GM19395 (cell line): ENCODE measurements at regions not wholly inside any gene's neighbourhood (a gene's known extent, or its start where the extent isn't known, plus 50 kb on each side); places are given as distances from the start of the nearest gene placed in this dataset.
"Not testable (repeated sequence)": the region's sequence is repeated elsewhere in the genome, so short reads cannot be mapped to it uniquely, and the experiment has no call there.

ENCODE experiments used
- ATAC-seq: cut with Tn5 transposase; IDR thresholded peaks from one replicate; pipeline ENCODE4 v1.9.1; 2021; ENCODE audit warnings: mild to moderate bottlenecking, moderate library complexity; ENCODE audit not compliant: unreplicated experiment

DNA sequence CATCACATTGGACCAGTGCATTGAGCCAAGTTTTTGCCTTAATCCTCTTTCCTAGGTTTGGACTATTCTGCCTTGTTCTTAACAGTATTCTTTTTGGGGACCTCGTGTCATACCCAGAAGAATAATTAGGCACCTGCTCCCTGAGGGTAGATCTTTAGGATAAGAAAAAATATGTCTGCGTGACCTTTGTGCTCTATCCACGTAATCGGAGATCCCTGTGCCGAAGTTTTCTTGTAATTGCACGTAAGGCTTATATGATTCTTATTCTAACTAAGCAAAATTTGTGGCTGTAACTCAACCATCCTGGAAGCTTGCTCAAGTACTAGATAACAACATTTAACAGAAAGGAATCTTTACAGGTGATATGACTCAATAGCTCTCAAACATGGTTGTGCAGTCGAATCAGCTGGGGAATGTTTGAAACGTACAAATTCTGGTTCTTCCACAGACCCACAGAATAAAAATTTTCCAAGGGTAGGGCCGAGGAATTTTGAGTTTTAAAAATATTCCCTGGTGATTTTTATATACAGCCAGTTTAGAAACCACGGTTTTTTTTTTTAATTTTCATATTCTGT lies 344.3 kb downstream of the GBA3 start:
- ATAC-seq: no peak

DNA sequence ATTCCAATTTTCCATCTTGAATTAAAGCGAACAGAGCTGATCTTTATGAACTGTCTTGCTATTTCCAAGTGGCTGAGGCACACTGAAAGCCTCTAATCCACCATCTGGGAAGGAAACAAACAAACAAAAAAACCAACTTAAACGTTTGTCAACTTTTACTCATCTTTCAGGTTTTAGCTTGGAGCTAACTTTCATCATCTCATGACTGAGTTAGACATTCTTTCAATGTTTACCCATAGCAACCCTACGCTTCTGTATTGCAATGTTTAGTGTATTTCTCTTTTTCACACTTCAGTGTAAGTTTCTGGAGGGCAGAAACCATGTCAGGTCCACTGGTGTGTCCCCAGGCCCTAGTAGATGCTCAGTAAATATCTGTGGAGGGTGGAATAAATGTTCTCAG lies 343.8 kb downstream of the GBA3 start:
- no peak for ATAC-seq

DNA sequence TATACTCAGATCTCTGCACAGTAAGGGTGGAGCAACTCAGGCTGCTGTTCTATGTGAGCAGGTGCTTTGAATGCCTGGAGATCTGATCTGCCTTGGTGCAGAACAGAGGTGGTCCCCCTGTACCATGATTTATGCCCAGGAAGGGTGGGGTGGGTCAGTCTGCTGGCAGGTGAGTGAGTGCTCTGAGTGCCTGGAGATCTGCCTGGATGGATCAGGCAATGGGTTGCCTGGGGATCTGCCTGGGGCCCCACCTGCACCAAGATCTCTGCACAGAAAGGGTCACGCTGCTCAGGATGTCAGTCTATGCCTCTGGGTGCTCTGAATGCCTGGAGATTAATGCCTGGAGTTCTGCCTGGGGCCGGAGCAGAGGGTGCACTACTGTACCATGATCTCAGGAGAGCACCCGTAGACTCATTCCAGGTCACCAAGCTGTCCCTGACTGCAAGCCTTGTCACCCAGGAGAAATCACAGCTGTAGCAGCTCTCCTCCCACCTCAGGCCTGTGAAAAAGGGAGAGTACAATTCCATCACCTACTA lies 342.9 kb downstream of the GBA3 start:
- ATAC-seq: no peak

DNA sequence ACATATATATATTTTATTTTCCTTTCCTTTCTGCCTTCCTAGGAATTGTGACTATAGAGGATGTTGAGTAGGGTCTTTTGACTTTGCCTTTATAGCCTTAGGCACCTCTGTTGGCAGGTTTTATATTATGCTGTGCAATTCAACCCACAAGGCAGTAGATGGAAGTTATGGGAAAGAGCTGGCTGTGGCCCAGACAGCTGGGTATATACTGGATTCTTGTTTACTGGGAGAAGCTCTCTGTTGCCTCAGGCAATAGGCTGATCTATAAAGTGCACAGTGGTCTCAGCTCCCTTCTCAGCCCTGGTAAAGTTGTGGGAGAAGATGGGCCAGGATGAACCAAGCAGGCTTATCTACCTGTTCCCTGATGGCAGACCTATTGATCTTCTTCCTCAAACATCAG lies 342.0 kb downstream of the GBA3 start:
- ATAC-seq: no peak

DNA sequence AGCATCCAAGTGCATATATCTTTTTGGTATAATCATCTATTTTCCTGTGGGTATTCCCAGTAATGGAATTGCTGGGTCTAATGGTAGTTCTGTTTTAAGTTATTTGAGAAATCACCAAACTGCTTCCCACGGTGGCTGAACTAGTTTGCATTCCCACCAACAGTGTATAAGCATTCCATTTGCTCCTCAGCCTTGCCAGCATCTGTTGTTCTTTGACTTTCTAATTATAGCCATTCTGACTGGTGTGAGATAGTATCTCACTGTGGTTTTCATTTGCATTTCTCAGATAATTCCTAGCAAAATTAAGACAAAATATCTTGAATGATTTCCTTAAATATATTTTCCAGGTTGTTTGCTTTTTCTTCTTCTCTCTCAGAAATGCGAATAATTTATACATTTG lies 341.1 kb downstream of the GBA3 start:
- ATAC-seq: no peak

DNA sequence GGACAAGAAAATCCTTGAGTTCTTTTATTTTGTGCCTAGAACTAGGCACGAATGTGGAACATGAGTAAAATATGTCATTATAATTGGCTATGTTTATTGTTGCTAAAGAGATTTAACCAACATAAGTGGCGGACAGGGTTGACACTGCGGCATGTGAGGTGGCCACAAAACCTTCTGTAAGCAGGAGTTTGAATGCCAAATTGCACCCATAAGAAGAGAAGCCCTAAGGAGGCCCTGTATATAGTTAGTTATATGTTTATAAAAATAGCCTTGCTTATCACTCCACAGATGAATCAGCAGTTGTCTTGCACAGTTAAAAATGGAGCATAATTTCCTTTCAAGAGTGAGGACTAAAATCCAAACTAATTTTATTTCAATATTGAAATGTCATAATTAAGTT lies 336.1 kb downstream of the GBA3 start:
- ATAC-seq: no peak

DNA sequence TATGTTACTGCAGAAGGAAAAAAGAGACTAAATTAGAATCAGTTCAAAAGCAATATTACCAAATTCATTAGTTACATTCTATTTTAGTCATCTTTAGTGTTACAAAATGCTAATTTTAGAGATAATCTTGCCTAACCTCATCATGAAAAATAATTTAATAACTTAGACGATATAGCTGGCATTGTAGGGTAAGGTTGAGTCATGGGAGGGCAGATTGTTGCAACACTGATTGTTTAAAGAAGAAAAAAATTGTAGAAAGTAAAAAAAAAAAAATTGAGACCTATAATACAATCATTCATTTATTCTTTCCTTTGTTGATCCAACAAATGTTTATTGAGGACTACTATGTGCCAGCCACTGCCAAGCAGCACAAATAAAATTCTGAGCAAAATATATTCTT lies 330.9 kb downstream of the GBA3 start:
- no peak for ATAC-seq

DNA sequence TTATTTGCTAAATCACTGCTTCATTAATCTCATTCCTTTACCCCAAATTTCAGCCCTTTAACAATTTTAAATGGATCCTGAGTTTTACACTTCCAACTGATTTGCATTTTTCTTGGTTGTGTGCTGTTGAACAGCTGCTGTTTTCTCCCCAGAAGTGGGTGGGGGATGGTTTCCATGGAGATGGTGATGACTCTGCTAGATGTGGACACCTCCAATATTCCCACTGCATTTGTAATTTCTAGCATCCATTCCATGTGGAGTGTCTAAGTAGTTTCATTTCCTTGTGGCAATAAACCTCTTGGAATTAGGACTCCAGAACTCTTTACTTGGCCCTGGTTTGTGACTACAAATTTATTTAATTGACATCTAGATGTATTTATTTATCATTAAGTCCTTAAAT lies 330.4 kb downstream of the GBA3 start:
- no peak for ATAC-seq

DNA sequence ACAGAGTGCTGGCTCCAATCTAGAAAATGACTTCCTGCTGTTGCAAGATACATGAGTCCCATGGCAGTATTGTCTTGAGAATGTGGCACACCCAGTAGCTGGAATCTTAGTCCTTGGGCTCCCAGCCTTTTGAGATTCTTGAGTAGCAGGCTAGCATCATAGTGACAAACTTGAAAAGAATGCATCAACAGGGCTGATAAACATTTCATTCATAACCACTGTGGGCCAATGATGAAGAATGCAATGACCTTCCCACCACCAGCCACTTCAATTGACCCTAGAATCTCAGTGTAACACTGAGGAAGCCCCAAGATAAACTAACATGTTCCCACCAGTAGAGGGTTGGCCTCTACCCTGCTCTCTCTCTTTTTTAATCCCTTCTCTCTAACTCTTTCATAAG lies 329.3 kb downstream of the GBA3 start:
- no peak for ATAC-seq

DNA sequence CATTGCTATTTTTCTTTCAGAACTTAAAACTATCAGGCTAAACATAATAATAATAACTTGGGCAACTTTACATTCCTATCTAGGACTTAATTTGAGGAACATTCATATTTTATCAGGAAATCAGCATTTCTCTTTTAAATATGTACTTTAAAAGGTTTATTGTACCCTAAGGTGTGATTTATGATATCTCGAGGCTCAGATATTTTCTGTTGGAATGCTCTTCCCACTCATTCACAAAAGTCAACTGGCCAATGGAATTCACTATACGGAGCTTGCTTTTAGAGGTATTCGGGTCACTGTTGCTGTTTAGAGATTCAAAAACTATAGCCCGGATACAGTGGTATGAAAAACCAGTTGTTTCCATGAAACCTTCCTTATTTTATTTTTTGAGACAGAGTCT lies 328.3 kb downstream of the GBA3 start:
- no peak for ATAC-seq

DNA sequence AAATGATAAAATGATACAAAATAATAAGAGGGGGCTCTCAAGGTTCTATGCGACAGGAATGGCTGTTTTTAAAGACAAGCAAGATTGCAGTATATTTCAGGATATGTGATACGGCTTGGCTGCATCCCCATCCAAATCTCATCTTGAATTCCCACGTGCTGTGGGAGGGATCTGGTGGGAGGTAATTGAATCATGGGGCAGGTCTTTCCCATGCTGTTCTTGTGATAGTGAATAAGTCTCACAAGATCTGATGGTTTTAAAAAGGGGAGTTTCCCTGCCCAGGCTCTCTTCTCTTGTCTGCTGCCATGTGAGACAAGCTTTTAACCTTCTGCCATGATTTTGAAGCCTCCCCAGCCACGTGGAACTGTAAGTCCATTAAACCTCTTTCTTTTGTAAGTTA lies 327.7 kb downstream of the GBA3 start:
- not testable (repeated sequence) for ATAC-seq

DNA sequence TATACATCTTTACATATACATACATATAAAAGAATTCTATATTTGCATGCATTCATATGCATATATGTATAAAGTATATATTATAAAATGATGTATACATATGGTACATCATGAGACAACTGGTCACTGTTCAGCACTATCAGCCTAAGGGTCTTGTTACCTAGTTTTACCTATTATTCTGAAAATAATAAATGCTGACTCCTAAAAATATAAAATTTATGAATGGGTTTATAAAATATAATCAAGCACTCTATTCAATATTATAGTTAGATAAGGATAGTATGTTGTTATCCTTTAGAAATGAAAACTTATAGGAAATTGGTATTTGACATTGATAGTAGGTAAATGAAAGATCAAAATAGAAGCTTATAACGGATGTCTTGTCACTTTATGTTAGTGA lies 324.2 kb downstream of the GBA3 start:
- no peak for ATAC-seq

DNA sequence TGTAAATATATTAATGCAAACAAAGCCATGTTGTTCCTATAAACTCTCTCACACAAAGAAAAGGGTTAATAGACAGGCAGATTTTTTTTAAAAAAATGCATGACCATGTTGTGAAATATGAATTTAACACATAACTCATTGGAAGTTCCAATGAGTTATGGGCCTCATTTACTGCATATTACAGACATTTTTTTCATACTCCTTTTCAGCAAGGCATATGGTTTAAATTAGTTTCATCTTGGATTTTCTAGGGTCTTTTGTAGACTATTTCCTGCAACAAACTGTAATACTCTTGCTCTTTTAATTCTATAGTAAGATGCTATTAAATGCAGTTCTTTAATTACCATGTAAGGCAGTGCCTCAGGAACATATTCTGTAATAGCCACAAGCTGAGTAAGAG lies 323.1 kb downstream of the GBA3 start:
- ATAC-seq: no peak

DNA sequence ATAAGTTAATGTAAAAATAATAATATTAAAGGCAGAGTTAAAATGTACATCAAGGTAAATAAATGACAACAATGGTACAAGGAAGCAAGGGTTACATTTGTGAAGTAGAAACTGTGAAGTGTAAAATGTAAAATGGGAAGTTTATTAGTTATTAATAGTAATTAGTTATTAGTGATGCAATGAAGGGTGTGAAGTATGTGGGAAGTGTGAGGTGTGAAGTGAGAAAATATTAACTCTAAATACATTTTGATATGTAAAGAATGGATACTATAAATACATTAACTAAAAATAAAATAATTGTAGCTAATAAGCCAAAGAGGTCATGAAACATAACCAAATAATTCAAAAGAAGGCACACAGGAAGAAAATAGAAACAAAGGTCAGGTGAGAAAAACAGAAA lies 316.4 kb downstream of the GBA3 start:
- no peak for ATAC-seq

DNA sequence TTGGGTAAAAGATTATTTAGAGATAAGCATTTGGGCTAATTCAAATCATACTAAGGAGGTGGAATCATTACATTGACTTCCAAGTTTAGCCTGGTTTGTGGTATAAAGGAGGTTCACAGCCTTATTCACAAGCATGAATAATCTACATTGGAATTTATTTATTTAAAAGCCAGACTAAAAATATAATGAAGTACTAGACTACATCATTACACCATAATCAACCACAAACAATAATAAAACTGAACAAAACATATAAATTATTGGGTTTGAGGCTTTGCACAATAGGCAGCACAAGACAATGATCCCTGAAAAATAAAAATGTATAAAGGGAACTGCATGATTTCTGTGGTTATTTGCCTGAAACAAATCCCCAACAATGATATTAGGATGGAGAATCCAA lies 314.0 kb downstream of the GBA3 start:
- no peak for ATAC-seq

DNA sequence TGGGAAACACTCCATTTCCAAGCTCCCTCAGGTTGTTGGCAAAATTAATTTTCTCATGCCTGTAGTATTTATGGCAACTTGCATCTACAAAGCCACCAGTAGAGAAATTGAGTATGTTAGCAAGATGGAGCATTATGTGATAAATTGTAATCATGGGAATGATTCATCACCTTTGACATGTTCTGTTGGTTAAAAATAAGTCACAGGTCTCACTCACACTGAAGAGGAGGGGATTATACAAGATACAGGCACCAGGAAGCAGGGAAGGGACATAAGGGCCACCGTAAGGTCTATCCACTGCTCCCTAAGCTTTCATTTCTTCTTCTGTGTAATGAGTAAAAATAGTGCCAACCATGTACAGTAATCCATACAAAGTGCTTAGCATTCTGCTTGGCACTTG lies 313.0 kb downstream of the GBA3 start:
- ATAC-seq: no peak

DNA sequence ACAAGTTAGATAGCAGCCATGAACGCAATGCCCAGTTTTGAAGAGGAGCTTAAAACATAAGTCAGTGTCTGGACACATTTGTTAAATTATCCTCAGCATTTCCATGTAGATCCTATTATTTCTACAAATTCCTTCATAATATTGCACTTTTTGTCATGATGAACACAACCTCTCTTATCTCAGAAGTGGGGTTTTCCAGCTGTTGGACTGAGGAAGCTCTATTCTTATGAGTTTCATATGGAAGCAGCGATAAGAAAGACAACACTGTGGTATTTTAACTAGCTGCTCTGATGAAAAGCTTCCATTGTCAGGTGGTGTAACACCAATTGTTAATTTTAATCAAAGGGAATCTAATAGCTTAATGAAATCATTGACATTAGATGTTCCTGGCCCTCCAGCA lies 308.7 kb downstream of the GBA3 start:
- ATAC-seq: no peak

DNA sequence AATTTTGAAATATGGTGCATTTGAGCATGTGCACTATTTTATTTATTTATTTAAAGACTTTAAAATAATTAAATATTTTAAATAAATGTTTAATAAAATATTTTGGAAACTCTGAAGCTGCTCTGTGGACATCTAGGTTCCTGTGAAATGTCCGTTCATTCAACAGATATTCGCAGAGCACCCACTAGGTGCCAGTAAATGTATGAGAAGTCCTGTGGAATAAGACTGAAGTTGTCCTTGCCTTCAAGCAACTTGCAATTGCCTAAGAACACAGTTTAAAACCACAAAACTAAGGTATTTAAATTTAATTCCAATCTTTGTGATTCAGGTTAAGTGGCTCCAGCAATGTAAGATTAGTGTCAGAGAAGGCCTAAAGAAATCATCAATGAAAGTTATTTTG lies 306.7 kb downstream of the GBA3 start:
- no peak for ATAC-seq

DNA sequence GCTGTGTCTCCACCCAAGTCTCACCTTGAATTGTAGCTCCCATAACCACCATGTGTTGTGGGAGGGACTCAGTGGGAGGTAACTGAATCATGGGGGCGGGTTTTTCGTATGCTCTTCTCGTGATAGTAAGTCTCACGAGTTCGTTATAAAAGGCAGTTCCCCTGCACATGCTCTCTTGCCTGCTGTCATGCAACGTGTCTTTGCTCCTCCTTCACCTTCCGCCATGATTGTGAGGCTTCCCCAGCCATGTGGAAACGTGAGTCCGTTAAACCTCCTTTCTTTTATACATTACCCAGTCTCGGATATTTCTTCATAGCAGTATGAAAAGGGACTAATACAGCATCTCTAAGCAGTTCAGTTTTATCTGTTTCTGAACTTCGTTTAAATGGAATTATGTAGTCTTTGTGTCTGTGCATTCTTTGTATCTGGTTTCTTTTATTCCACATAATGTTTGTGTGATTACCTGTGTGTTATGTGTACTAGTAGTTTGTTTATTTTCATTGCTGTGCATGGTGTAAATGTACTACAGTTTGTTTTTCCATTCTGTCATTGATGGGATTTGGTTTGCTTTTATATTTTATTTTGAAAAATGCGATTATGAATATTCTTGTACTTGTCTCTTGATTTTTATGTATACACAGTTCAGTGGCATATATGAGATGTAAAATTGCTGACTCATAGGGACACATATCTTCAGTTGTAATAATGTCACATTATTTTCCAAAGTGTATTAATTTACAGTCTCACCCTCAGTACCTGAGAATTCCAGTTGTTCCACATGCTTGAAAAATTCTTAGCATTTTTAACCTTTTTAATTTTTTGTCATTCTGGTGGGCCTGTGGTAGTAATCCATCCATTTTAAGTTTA lies 304.9 kb downstream of the GBA3 start:
- ATAC-seq: no peak

DNA sequence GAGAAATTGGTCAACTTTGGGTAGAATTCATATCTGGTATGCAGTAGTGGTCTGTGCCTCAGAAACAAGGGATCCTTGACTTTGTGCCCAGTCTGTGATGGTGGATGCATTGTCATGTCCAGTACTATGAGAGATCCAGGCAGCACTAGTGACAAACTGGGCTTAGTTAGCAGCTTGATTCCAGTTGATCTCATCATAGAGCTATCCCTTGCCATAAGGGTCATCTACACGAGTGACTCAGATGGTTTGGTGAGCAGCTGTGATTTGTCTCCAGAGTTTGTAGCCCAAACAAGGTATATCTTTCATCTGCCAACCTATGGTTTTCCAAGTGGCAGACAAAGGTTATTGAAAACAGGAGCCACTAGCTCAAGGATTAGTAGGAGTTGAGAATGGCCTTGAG lies 298.8 kb downstream of the GBA3 start:
- ATAC-seq: no peak

DNA sequence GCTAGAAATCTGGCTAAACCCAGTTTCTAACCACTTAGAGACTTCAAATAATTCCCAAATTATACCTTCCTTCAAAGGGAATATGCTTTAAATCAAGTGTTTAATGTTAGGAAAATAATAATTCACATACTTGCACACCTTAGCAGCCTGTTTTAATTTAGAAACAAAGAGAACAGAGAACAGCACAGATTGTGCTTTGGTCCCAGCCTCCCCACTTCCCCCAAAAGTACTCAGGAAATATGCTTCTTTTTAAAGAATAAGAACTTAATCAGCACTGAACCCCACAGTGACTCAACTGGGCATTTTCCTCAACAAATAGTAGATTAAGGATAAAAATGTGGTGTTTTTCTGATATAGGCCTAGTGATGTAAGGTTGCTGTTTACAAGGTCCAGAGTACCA lies 295.8 kb downstream of the GBA3 start:
- ATAC-seq: no peak

DNA sequence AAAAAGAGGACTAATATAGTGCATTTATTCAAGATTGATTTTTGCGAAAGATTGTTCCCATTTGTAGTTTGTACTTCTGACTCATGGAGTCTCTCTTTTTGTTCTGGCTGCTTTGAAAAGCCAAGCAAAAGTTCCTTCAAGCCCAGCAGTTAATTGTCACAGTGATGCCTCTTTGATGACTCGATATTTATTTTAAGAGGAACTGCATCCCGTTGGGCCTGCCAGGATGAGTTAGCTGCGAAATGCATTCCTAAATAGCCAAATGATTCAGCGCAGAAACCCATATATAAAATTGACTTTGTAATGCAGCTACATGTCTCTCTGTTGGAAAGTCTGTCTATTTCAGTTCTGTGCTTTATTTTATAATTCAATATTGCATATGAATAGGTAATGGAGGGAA lies 295.1 kb downstream of the GBA3 start:
- ATAC-seq: no peak

DNA sequence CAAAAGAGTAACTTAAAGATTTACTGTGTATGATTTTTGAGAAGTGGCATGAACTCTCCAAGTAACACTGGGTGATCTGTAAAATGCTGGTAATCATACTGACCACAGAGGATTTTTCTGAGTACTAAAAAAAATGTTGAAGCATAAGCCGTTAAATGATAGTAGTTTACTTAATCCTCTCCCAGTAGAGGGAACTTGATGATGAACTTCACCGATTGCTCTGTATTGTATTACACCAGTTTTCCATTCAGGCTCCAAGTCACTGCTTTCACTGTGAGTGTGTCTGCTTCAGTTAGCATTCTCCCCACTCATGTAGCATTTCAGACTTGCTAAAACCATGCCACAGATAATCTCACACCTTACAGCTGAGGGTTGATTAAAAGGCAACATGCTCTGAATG lies 294.1 kb downstream of the GBA3 start:
- ATAC-seq: no peak
